TTC549 (cell line): ENCODE measurements at regions not wholly inside any gene's neighbourhood (a gene's known extent, or its start where the extent isn't known, plus 50 kb on each side); places are given as distances from the start of the nearest gene placed in this dataset.

ENCODE experiments used
- FAIRE-seq: peaks from 2 replicates; lab custom pipeline; 2012; peaks lifted over from hg19 to GRCh38; lab: Jason Lieb, UNC

DNA sequence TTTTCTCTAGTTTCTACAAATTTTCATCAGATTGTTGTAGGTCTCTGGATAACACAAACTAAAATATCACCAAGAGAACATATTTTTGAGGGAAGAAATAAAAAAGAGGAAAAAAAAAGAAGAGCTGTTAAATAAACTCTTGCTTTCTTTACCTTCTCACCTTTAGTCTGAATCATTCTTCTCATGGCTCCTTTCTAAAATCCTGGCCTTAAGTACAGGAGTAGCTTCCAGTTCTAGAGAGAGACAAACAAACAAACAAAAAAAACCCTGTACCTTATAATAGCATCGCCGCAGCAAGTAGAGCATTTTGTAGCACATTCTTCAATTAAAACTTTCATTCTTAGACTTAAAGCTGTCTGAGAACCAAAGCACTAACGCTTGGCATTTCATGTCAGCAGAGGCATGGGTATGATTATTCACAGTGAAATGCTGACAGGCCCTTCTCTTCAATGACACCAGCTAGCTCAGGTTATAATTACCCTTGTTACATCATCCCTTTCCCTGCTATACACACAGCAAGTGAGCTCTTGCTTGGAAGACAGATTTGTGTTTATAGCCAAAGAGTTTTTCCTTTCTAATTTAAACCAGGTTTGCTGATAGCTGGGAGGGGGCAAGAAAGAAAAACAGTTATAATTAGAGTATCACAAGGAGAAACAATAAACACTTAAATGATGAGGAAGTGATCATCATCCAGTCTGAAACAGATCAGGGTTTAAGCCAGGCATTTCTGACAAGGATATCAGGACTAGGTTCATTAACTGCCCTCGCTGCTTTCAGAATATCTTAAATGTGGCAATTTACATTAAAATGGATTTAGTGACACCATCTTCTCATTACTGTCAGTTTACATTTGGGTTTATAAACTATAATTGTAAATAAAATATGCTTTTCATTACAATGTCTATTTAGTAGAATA, 510.9 kb upstream of the ZNF608 start:
- FAIRE-seq = no peak

DNA sequence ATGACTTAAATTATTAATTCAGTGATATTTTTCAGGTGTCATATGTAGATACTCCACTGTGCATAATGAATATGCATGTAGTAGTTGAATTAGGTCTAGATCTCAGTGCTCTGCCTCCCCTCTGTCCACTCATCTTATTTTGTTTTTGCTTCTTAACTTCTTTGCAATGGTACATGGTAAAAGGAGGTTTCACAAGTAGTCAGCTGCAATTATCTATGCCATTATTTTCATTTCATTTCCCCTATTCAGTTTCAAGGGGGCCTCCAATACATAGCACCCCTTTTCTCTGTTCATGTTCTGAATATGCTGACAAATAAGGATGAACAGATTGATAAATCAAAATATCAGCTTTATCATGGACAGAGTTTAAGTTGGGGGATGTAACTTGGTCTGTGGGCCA, 511.6 kb upstream of the ZNF608 start:
- no peak for FAIRE-seq

DNA sequence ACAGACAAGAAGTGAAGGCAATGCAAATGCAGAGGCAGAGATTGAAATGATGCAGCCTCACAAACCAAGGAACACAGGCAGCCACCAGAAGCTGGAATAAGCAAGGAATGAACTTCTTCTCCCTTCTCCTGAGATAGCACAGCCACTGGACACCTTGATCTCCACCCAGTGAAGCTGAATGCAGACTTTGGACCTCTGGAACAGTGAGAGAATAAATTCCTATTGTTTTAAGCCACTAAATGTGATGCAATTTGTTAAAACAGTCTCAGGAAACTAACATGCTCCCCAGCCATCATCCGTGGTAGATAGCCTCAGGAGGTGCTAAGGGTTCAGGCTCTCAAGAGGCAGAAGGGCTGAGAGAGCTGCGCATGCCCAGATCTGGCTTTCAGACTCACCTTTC, 512.2 kb upstream of the ZNF608 start:
- no peak for FAIRE-seq

DNA sequence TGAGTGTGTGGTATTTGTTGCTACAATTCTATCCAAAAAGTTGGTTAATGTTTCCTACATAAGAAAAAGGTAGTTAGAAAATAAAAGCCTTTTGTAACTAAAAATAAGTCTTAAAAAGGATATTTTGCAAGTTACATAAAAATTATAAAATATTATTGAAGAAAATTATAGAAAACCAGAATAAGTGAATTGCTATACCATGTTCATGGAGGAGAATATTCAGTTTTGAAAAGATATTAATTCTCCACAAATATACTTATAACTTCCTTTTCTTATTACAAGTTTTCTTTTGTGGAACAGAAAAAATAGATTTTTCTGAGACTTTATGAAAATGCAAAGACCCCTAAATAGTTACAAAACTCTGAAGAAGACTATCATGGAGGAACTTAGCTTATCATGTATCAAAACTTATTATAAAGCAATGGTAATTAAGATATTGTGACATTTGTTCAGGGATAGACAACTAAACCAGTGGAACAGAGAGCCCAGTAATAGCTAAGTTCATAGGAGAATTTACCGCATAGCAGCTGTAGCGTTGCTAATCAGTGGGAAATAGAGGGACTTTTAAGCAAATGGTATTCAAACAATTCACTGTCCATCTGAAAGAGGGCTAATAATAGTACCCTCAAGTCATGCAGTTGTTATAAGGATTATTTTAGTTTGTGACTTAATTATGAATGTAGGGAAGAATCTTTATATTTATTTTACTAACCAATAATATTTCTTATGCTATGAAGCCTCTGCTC, 515.2 kb upstream of the ZNF608 start:
- FAIRE-seq = no peak

DNA sequence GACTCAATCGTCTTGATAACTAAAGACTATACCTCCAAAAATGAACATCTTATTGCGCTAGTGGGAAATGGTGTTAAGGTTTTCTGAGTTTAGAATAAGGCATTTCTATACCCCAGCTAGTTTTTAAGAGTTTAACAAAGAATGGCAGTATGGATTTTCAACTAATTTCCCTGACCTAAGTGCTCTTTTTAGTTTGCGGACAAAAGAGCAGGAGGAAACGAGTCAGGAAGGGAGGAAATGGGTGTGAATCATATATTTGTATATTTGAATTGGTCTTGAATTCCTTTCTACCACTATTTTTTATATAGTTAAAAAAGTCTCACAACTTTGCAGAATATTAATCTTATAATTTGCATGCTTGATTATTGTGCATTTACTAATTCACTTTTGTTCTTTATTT, 516.3 kb upstream of the ZNF608 start:
- FAIRE-seq = no peak

DNA sequence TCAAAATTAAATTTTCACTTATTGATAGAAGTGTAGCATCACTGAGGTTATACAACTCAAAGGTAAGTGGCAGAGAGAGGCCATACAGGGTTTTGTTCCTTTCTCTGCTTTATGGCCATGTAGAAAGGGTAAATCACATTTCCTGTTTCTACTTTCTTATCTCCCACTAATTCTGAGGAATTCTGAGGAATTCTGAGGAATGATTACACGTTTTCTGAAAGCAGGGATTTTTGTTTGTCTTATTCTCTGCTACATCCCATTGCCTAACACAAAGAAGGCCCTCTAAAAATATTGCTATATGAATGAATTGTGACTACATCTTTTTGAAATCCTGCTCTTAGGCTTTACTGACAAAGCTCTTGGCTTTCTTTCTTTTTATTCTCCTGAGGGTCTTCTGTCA, 516.9 kb upstream of the ZNF608 start:
- no peak for FAIRE-seq

DNA sequence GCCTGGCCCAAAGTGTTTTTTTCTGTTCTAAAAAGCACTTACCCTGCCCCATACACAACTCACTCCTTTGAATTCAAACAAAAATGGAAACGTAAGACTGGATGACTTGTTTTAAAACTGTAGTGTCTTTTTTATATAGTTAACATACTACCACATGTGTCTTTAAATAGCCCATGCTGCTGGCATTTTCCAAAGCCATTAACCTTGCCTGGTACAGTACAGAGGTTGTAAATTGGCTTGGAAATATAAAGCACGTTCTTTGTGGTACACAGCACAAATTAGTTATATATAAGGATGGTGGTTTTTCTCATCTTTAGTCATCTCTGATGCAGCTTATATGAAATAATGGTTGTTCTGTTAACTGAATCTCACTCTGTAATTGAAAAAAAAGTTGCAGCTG, 519.7 kb upstream of the ZNF608 start:
- FAIRE-seq = no peak

DNA sequence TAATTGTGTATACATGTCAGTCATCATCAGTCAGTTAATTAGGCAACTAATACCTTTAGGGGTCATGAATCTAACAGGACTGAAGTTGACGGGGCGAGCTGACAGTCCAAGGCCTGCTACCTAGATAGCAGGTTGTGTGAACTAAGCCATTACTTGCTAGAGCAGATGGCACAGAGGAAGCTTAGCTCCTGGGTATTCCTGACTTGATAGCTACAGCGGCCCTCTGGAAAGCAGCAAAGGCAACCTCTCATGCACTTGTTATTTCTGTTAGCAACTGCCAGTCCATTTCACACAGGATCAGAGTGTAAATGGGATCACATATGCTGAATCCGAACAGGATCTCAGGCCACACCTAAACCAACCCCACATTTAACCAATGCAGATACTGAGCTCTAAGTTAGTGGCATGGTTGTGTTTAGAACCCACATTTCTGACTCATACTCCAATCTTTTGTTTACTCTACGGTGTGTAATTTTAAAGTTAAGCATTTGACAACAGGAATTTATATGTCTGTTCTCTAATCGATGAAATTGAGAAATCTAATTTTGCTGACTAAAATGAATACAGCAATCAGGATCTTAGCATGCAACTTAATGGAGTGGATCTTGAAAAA, 521.3 kb upstream of the ZNF608 start:
- no peak for FAIRE-seq

DNA sequence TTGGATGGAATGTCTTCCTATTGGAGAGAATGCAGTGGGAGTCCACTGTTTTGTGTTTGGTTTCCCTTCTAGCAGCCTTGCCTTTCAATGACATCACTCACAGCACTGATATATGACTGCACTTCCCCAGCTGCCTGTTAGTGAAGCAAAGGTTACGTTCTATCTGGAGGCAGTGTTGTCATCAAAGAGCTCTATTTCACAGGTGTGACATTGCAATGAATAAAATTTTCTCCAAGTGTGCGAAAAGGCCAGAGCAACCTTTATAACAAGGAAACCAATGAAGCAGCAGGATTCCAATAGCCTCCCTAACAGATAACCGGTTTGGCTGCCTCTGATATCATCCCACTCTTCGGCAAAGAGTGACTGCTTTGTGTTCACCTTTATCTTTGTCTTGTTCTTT, 523.5 kb upstream of the ZNF608 start:
- no peak for FAIRE-seq

DNA sequence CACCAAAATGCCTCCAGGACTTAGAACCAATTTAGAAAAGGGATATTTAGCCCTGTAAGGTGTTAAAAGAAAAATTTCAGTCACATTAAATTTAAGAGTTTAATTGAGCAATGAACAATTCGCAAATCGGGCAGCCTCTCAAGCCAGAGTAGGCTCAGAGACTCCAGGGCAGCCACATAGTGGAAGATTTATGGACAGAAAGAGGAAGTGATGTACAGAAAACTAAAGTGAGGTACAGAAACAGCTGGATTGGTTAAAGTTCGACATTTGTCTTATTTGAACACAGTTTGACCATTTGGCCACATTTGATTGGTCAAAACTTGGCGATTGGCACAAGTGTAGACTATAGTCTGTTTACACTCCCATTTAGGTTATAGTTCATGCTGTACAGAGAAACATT, 525.9 kb upstream of the ZNF608 start:
- FAIRE-seq = no peak

DNA sequence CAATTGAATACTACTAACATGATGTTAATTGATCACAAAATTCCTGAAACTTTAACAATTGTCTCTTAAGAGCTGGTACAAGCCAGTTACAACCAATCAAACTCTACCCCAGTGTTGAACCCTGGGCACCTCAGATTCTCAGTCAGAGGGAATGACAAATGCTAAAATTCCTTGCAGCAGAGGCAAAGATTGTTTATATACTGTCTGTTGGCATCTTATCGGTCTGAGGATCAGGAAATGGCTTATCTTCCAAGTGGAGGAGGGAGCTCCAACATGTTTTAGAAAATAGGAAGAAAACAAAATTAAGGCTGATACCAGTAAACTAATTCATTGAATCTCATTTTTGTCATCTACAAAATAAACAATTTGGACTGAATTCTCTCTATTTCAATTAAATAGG, 527.8 kb upstream of the ZNF608 start:
- FAIRE-seq = no peak

DNA sequence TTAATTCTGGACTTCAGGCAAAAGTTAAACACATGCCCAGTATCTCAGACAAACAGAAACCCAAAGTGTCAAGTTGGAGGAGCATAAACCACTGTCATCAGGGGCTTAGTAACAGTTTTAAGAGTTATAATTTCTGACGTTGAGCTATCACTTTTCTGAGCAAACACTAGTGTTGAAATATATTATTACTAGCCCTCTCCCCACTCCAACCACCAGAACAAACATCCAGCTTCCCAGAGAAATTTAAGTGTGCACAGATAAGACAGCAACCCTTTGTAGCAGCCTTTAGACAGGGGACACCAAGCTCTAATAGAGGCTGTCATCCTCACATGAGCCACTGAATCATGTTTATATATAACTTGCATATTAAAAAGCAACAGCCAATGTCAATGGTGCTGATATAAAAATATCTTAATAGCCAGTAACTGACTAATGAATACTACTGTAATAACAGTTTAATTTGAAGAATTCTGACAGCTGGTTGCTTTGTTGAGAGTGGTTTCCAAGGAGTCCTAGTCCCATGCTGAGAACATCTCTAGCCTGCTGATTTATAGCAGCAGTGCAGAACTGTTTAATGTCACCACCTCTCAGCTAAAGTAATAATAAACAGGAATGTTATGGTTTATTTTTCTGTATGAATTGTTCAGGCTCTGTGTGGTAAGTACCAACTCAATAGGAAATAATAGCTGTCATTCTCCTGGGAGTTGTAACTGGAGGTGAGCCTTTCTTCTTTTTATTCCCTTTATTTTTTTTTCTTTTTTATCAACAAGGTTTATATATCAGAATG, 528.7 kb upstream of the ZNF608 start:
- FAIRE-seq = no peak

DNA sequence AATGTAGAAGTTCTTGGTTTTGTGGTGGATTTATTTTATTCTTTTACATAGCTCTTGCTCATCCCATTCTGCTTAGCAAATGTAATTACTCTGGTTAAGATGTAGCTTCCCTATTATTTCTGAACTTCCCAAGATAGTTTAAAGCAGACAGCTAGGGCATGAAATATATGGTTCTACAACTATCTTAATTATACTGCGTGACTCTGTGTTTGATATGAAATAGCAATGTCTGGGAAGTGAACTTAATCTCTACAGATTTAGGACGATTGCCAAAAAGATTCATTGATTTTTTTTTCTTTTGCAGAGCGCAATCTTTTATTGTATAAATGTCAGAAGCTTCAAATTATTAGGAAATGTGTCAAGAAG, 529.3 kb upstream of the ZNF608 start:
- no peak for FAIRE-seq

DNA sequence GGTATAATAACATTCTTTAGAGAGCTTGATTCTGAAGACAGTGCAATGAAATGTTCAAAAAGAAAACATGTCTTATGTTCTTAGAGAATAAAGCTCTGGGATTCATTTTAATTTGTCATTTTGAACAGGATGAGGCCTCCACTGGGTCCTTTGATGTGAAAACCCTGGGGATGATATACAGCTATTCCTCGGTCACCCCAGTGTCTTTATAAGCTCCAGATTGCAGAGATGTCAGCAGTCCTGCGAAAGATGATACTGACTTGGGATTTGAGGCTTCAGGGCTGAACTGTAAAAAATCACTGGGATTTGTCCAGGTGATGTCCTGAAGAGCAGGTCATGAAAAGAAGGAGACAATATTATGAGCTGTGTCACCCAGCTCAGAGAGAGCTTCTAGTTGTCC, 529.7 kb upstream of the ZNF608 start:
- FAIRE-seq = no peak

DNA sequence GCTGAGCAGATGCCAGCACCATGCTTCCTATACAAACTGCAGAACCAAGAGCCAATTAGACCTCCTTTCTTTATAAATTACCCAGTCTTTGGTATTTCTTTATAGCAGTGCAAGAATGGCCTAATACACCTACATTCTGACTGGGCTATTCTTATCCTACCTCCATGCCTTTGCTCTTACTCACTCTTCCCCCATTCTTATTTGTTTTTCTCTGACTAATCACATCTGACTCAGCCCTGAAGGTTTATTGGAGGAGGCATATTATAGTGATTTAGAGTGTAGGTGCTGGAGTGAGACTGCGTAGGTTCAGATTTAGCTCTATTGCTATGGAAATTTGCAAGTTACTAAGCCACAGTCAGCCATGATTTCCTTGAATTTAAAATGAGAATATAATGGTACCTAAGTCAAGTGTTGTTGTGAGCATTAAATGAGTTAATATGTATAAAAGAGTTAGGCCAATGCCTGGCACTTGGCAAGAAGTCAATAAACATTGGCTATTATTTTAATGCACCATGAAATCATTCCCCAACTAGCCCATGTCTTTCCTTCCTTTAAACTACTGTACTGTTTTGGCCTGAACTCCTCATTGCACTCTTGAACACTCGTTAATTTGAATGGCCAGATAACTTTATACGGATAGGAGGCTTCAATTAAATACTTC, 531.2 kb upstream of the ZNF608 start:
- FAIRE-seq = no peak

DNA sequence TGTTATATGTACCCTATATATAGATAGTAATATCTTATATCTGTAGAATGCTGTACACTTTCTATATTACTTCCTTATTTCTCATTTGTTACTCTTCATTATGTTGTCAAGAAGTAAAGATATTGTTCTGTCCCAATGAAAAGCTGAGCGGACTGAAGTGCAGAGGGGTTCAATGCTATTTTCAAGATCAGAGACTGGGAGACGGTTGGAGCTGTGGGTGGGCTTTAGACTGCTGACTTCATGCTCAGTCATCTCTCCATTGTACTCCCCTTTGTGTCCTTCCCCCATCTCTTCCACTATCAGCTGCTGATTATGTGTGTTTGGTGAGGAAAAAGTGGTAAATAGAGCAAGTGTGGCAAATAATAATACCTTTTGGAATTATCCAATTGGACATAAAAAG, 532.3 kb upstream of the ZNF608 start:
- FAIRE-seq = no peak

DNA sequence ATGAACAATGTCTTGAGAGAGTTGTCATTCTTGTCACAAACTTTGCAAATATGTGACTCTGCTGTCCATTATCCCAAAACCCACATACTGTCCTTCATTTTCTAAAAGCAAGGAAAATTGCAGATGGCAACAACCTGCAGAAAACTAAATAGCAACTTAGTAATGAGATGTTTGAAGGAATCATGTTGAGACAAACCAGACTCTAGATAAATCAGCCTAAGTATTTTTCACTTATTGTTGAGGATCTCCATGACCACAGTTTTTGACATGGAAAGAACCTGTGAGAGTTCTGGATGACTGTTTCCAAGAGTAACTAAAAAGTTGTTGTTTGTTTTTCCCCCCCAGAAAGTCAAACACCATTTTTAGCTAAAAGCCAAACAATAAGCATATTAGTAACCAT, 535.2 kb upstream of the ZNF608 start:
- FAIRE-seq = no peak

DNA sequence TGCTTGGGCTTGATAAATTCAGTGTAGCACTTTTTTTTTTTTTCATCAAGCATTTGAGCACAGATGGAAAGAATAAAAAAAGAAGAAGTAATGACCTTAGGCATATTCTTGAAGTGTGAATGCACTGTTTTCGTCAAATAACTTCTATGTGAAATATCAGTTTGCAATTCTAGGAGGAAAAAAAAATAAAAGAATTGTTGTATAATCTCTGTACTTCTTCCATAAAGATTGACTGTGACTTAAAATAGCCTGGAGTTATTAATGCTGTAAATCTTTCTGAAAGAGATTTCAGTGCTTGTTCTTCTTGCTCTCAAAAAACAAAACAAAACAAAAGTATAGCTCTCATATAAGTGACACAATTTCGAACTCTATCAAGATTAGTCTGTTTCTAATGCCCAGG, 536.9 kb upstream of the ZNF608 start:
- no peak for FAIRE-seq

DNA sequence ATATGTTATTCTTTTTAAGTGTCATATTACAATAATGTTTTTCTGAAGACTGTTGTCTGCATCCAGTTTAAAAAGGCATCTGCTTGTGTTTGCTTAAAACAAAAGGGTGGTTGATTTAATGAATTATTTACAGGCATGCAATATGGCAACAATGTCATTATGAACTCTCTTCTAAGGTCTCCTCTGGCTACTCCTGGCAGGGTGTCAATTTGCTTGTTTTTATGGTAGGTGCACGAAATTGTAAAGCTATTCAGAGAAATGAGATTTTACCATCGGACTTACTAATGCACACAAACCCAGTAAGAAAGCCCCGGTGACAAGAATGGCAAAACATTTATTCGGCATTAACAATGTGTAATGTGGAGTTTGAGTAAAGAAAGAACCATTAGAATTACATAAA, 539.8 kb upstream of the ZNF608 start:
- no peak for FAIRE-seq

DNA sequence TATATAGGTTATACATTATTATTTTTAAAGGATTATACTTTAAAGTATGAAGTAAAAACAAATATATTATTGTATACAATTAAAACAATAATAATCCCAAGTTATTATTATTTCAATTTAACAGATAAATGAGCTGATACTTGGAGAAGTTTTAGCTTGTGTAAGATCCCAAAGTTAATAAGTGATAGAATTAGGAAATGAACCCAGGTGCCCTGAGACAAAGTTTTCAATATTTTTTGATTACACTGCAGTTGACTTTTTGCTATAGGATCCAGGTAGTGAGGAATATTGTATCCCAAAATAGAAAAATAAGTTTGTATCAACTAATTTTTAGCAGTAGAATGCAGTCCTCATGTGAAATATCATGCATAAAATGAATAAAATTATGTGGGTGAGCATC, 543.2 kb upstream of the ZNF608 start:
- no peak for FAIRE-seq

DNA sequence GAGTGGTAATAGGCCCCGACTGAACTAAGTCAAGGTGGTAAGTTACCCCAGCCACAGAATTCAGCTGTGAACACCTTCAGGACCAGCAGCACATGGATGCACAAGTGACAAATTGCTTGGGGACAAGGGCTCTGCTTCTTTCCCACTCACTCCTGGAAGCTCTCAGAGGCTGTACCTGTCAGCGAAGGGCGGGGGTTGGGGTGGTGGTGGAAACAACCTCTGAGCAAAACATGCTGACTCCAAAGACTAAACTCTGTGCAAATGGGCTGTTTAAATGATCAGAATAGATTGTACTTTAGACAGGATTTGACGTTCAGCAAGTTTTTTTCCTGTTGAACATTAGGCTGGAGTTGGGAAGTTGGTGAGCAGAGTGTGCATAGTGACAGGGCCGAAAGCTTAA, 544.5 kb upstream of the ZNF608 start:
- no peak for FAIRE-seq

DNA sequence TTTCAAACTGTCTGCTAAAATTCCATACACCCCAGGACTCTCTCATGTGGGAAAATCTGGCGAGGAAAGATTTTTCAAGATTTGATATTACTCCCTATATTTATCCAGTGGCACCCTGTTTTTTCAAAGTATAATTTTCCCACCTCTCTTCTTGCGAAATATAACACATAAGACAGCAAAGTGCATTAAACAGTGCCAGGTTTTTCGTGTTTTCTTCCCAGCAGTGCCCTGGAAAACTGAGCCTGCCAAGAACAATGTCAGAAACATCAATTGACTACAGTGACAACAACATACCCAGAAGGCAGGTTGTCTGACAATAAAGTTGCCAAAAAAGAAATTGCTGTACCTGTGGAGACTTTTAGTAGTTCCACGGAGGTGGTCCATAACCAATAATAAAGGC, 545.0 kb upstream of the ZNF608 start:
- no peak for FAIRE-seq
